IMR-90 (cell line): ENCODE measurements at regions not wholly inside any gene's neighbourhood (a gene's known extent, or its start where the extent isn't known, plus 50 kb on each side); places are given as distances from the start of the nearest gene placed in this dataset.

Experiments used
- ATAC-seq: fragments of 200-7000 bp; cut with Tn5 transposase; 2 replicates; pipeline ENCODE4 v1.9.1; 2020; ENCODE audit warnings: low read depth, mild to moderate bottlenecking, moderate library complexity
- BruUV-seq: library from RNA; stranded (reverse); fragments of 400-500 nt; replicated peaks from 2 replicates; lab custom pipeline; 2021; lab: Mats Ljungman, UMichigan
- CTCF ChIA-PET: fragments of 300-600 bp; formaldehyde crosslinking; extraction: SDS; loops from one replicate; lab custom pipeline; 2021; ENCODE audit warnings: antibody characterized with exemption; lab: Yijun Ruan, JAX
- POLR2A ChIA-PET: fragments of 300-600 bp; sonication (Branson Sonifier 250); formaldehyde crosslinking; loops from one replicate; lab custom pipeline; 2022; ENCODE audit warnings: antibody characterized with exemption; ENCODE audit not compliant: unreplicated experiment; lab: Charles Lee
- DNase-seq: peaks from one replicate; pipeline ENCODE4 v3.0.0; 2013
- H2AFZ ChIP-seq: replicated peaks from 2 replicates; pipeline ENCODE3; 2013; ENCODE audit warnings: low read length, mild to moderate bottlenecking; ENCODE audit not compliant: poor library complexity
- H2AK5ac ChIP-seq: 2 replicates; pipeline ENCODE4 v1.6.1; 2013; ENCODE audit warnings: low read depth, low read length, inconsistent platforms
- H2AK9ac ChIP-seq: replicated peaks from 2 replicates; pipeline ENCODE3; 2013; ENCODE audit warnings: mild to moderate bottlenecking, low read depth, low read length, moderate library complexity; ENCODE audit not compliant: poor library complexity
- H2BK120ac ChIP-seq: 2 replicates; pipeline ENCODE4 v1.6.1; 2013; ENCODE audit warnings: low read depth, low read length, inconsistent platforms
- H2BK15ac ChIP-seq: 3 replicates; pipeline ENCODE4 v1.6.1; 2013; ENCODE audit warnings: low read depth, low read length, inconsistent platforms
- H2BK20ac ChIP-seq: 2 replicates; pipeline ENCODE4 v1.6.1; 2013; ENCODE audit warnings: low read depth, mild to moderate bottlenecking, inconsistent platforms, low read length, moderate library complexity
- H2BK5ac ChIP-seq: 2 replicates; pipeline ENCODE4 v1.6.1; 2013; ENCODE audit warnings: mild to moderate bottlenecking, low read depth, low read length, inconsistent platforms; ENCODE audit not compliant: poor library complexity, severe bottlenecking
- H3K14ac ChIP-seq: replicated peaks from 2 replicates; pipeline ENCODE4 v1.6.1; 2013; ENCODE audit warnings: low read depth, low read length, inconsistent platforms
- H3K18ac ChIP-seq: 2 replicates; pipeline ENCODE4 v1.6.1; 2013; ENCODE audit warnings: low read depth, low read length, control low read depth
- H3K23ac ChIP-seq: 2 replicates; pipeline ENCODE4 v1.6.1; 2013; ENCODE audit warnings: low read depth, low read length, inconsistent platforms
- H3K27ac ChIP-seq: 2 replicates; pipeline ENCODE4 v1.5.1; 2013; ENCODE audit warnings: mild to moderate bottlenecking, control low read depth, low read length; ENCODE audit not compliant: insufficient read depth
- H3K27me3 ChIP-seq: 2 replicates; pipeline ENCODE4 v1.6.1; 2013; ENCODE audit warnings: low read length; ENCODE audit not compliant: control insufficient read depth, insufficient read depth
- H3K36me3 ChIP-seq: 2 replicates; pipeline ENCODE4 v1.6.1; 2013; ENCODE audit warnings: low read length, mixed read lengths; ENCODE audit not compliant: control insufficient read depth, insufficient read depth
- H3K4ac ChIP-seq: 2 replicates; pipeline ENCODE4 v1.6.1; 2013; ENCODE audit warnings: low read depth, low read length, inconsistent platforms
- H3K4me1 ChIP-seq: 2 replicates; pipeline ENCODE4 v1.6.1; 2013; ENCODE audit warnings: low read length, mixed read lengths; ENCODE audit not compliant: control insufficient read depth, insufficient read depth
- H3K4me2 ChIP-seq: 2 replicates; pipeline ENCODE4 v1.6.1; 2013; ENCODE audit warnings: low read depth, mild to moderate bottlenecking, control low read depth, low read length, moderate library complexity
- H3K4me3 ChIP-seq: 2 replicates; pipeline ENCODE4 v1.5.1; 2013; ENCODE audit warnings: low read depth, mild to moderate bottlenecking, control low read depth, low read length, moderate library complexity; ENCODE audit not compliant: insufficient read depth
- H3K56ac ChIP-seq: 2 replicates; pipeline ENCODE4 v1.6.1; 2013; ENCODE audit warnings: low read length, inconsistent platforms; ENCODE audit not compliant: insufficient read depth; ENCODE audit errors: extremely low read depth
- H3K79me1 ChIP-seq, 2 experiments: 2 replicates each; pipeline ENCODE4 v1.6.1; 2013; ENCODE audit warnings: low read length in 2 of 2, inconsistent platforms in 1 of 2, low read depth in 1 of 2
- H3K9ac ChIP-seq: 2 replicates; pipeline ENCODE4 v1.6.1; 2013; ENCODE audit warnings: low read depth, low read length, control low read depth
- H3K9me1 ChIP-seq: 2 replicates; pipeline ENCODE4 v1.6.1; 2013; ENCODE audit warnings: low read length, inconsistent platforms; ENCODE audit not compliant: insufficient read depth
- H3K9me3 ChIP-seq: 2 replicates; pipeline ENCODE4 v1.6.1; 2013; ENCODE audit warnings: low read length; ENCODE audit not compliant: control insufficient read depth, insufficient read depth
- H4K20me1 ChIP-seq: 2 replicates; pipeline ENCODE4 v1.6.1; 2013; ENCODE audit warnings: low read length, inconsistent platforms; ENCODE audit not compliant: insufficient read depth
- H4K5ac ChIP-seq: 2 replicates; pipeline ENCODE4 v1.6.1; 2013; ENCODE audit warnings: mild to moderate bottlenecking, low read depth, low read length, control low read depth
- H4K8ac ChIP-seq, 2 experiments: 2 replicates each; pipeline ENCODE4 v1.6.1; 2013; ENCODE audit warnings: low read depth in 2 of 2, low read length in 2 of 2, control low read depth in 1 of 2, inconsistent platforms in 1 of 2
- H4K91ac ChIP-seq: 2 replicates; pipeline ENCODE4 v1.6.1; 2013; ENCODE audit warnings: low read depth, low read length, inconsistent platforms; ENCODE audit not compliant: insufficient read depth
- BHLHE40 ChIP-seq: fragments of 150-350 bp; IDR thresholded peaks from 2 replicates; pipeline ENCODE4 v1.6.1; 2016; ENCODE audit warnings: mild to moderate bottlenecking, low read depth, low read length
- CEBPB ChIP-seq: IDR thresholded peaks from 2 replicates; pipeline ENCODE4 v1.6.1; 2012; ENCODE audit warnings: low read depth, low read length, improper control_type of control experiment
- CHD1 ChIP-seq: IDR thresholded peaks from 2 replicates; pipeline ENCODE4 v1.6.1; 2012; ENCODE audit warnings: low read depth, low read length, improper control_type of control experiment
- CTCF ChIP-seq: conservative IDR thresholded peaks from 2 replicates; pipeline ENCODE4 v1.5.1; 2012; ENCODE audit warnings: mild to moderate bottlenecking, low read depth, low read length, improper control_type of control experiment
- ELK1 ChIP-seq: fragments of 150-350 bp; IDR thresholded peaks from 2 replicates; pipeline ENCODE4 v1.6.1; 2016; ENCODE audit warnings: low read depth, mild to moderate bottlenecking, low read length, moderate library complexity, borderline replicate concordance
- FOS ChIP-seq: fragments of 150-350 bp; IDR thresholded peaks from 2 replicates; pipeline ENCODE4 v1.6.1; 2016; ENCODE audit warnings: low read depth, low read length
- MAFK ChIP-seq: IDR thresholded peaks from 2 replicates; pipeline ENCODE4 v1.6.1; 2012; ENCODE audit warnings: low read depth, low read length, improper control_type of control experiment
- MAZ ChIP-seq: IDR thresholded peaks from 2 replicates; pipeline ENCODE4 v1.6.1; 2012; ENCODE audit warnings: low read depth, mild to moderate bottlenecking, low read length, improper control_type of control experiment, moderate library complexity, borderline replicate concordance
- MXI1 ChIP-seq: IDR thresholded peaks from 2 replicates; pipeline ENCODE4 v1.6.1; 2012; ENCODE audit warnings: low read depth, mild to moderate bottlenecking, low read length, moderate library complexity, borderline replicate concordance
- NFE2L2 ChIP-seq: fragments of 150-350 bp; IDR thresholded peaks from 2 replicates; pipeline ENCODE4 v1.6.1; 2016; ENCODE audit warnings: low read depth, mild to moderate bottlenecking, low read length
- POLR2A ChIP-seq: IDR thresholded peaks from 2 replicates; pipeline ENCODE4 v1.6.1; 2012; ENCODE audit warnings: mild to moderate bottlenecking, low read depth, low read length
- RAD21 ChIP-seq: IDR thresholded peaks from 2 replicates; pipeline ENCODE4 v1.6.1; 2012; ENCODE audit warnings: low read length, improper control_type of control experiment
- RCOR1 ChIP-seq: IDR thresholded peaks from 2 replicates; pipeline ENCODE4 v1.6.1; 2012; ENCODE audit warnings: mild to moderate bottlenecking, low read length, improper control_type of control experiment; ENCODE audit not compliant: insufficient replicate concordance
- RFX5 ChIP-seq: IDR thresholded peaks from 2 replicates; pipeline ENCODE4 v1.8.0; 2012; ENCODE audit warnings: low read depth, mild to moderate bottlenecking, low read length, moderate library complexity
- SMC3 ChIP-seq: fragments of 150-350 bp; IDR thresholded peaks from 2 replicates; pipeline ENCODE4 v1.6.1; 2016; ENCODE audit warnings: low read depth, mild to moderate bottlenecking, antibody characterized with exemption, low read length, moderate library complexity
- USF2 ChIP-seq: fragments of 150-350 bp; IDR thresholded peaks from 2 replicates; pipeline ENCODE4 v1.6.1; 2017; ENCODE audit warnings: mild to moderate bottlenecking, antibody characterized with exemption, low read length, low read depth
- WGBS, 2 experiments: methylation state at CpG; one replicate each; pipeline versions ENCODE4 v1.1.5 to v1.1.7; 2013; ENCODE audit warnings: missing lambda C conversion rate in 2 of 2; ENCODE audit not compliant: insufficient read length in 1 of 2; ENCODE audit errors: extremely low coverage in 2 of 2; 5-methylcytosine and 5-hydroxymethylcytosine counted together
- dilution Hi-C: fragments of 300-500 bp; cut with HindIII; formaldehyde crosslinking; loops from one replicate; pipeline ENCODE4 v1.14.3; 2018; ENCODE audit warnings: low sequenced_read_pairs; ENCODE audit not compliant: unreplicated experiment
- in situ Hi-C: fragments of 300-500 bp; cut with MboI; formaldehyde crosslinking; loops from 3 replicates; pipeline ENCODE4 v1.14.3; 2019; ENCODE audit warnings: low sequenced_read_pairs, inconsistent platforms, mixed read lengths
- intact Hi-C: fragments of 100-400 bp; cut with micrococcal nuclease; formaldehyde crosslinking; loops from 2 replicates; pipeline ENCODE4 v1.10.0; 2022

- H4K5ac ChIP-seq: no peak overlapping the region
- ATAC-seq: no peak
- intact Hi-C loops: no loop called here
- no peaks in the 10 kb centered on the region for H3K27me3 ChIP-seq
- no peak overlapping the region for H4K91ac ChIP-seq
- H3K9me1 ChIP-seq: no peaks in the 10 kb centered on the region
- H3K27ac ChIP-seq: no peak overlapping the region
- no peak overlapping the region for H2AK9ac ChIP-seq
- no peak overlapping the region for H2BK5ac ChIP-seq
- no peak overlapping the region for H3K4me2 ChIP-seq
- POLR2A ChIA-PET: no interaction called here
- H3K4me1 ChIP-seq: no peaks in the 10 kb centered on the region
- BruUV-seq: no TSS peak
- no peak overlapping the region for H3K23ac ChIP-seq
- DNase-seq: no peak
- H3K4ac ChIP-seq: no peak overlapping the region
- no peak overlapping the region for H3K56ac ChIP-seq
- no peak overlapping the region for H2AFZ ChIP-seq
- no peak overlapping the region for H3K9ac ChIP-seq
- no peak overlapping the region for H3K4me3 ChIP-seq
- no CpG with 5 or more reads among the region's 1 CpG for WGBS, 2 experiments
- no peaks in the 10 kb centered on the region for H4K20me1 ChIP-seq
- peaks cover 7% of the 10 kb centered on the region for H3K9me3 ChIP-seq
- H2AK5ac ChIP-seq: no peak overlapping the region
- no peak overlapping the region for H2BK15ac ChIP-seq
- dilution Hi-C loops: no loop called here
- H3K14ac ChIP-seq: no peak overlapping the region
- H3K36me3 ChIP-seq: no peaks in the 10 kb centered on the region
- TF ChIP-seq MAZ (no peak), CTCF (no peak), RFX5 (no peak), NFE2L2 (no peak), SMC3 (no peak), CHD1 (no peak), CEBPB (no peak), USF2 (no peak), ELK1 (no peak), MAFK (no peak), MXI1 (no peak), POLR2A (no peak), BHLHE40 (no peak), RAD21 (no peak), RCOR1 (no peak), FOS (no peak)
- no peak overlapping the region for H2BK120ac ChIP-seq
- no peak overlapping the region for H3K18ac ChIP-seq
- CTCF ChIA-PET: interaction anchor here (1.4 kb wide), 1 partner anchor 41 kb away, joined by 3 read pairs; no protein-coding TSS in a partner anchor
- no peak overlapping the region for H2BK20ac ChIP-seq
- in situ Hi-C loops: no loop called here
- H3K79me1 ChIP-seq: no peaks in the 10 kb centered on the region
- H4K8ac ChIP-seq: no peak overlapping the region
These were observed 97.7 kb upstream of the CDK6 start for GRCh38 chr7:92934096-92934495.
